CD4-positive, alpha-beta T cell treated with Interferon alpha-2 for 1 hour (primary cell): ENCODE measurements at regions not wholly inside any gene's neighbourhood (a gene's known extent, or its start where the extent isn't known, plus 50 kb on each side); places are given as distances from the start of the nearest gene placed in this dataset.

Source experiments
- DNase-seq, 2 donors: peaks; one replicate each; pipeline ENCODE4 v3.0.0-alpha.2; 2020 to 2022

GRCh38 chr14:82190742-82191141 lies 657.1 kb upstream of the SEL1L start:
- no peak for DNase-seq

GRCh38 chr14:82192387-82192786 lies 658.7 kb upstream of the SEL1L start:
- DNase-seq: no peak

- no peak for DNase-seq
These were observed 689.6 kb upstream of the SEL1L start for GRCh38 chr14:82223276-82223675.

- no peak for DNase-seq
These were observed 691.0 kb upstream of the SEL1L start for GRCh38 chr14:82224610-82225009.

GRCh38 chr14:82230748-82231147 lies 697.1 kb upstream of the SEL1L start:
- no peak for DNase-seq

- no peak for DNase-seq
These were observed 705.0 kb upstream of the SEL1L start for GRCh38 chr14:82238649-82239048.

- no peak for DNase-seq
These were observed 705.6 kb upstream of the SEL1L start for GRCh38 chr14:82239223-82239622.

- no peak for DNase-seq
These were observed 711.1 kb upstream of the SEL1L start for GRCh38 chr14:82244791-82245190.

- DNase-seq: no peak
These were observed 717.8 kb upstream of the SEL1L start for GRCh38 chr14:82251494-82251893.

- no peak for DNase-seq
These were observed 736.6 kb upstream of the SEL1L start for GRCh38 chr14:82270286-82270685.

- no peak for DNase-seq
These were observed 765.2 kb upstream of the SEL1L start for GRCh38 chr14:82298811-82299210.

- no peak for DNase-seq
These were observed 775.5 kb upstream of the SEL1L start for GRCh38 chr14:82309199-82309598.

- DNase-seq: no peak
These were observed 780.2 kb upstream of the SEL1L start for GRCh38 chr14:82313889-82314288.

- no peak for DNase-seq
These were observed 794.8 kb upstream of the SEL1L start for GRCh38 chr14:82328442-82328841.

- DNase-seq: no peak
These were observed 807.7 kb upstream of the SEL1L start for GRCh38 chr14:82341261-82341810.

- no peak for DNase-seq
These were observed 808.9 kb upstream of the SEL1L start for GRCh38 chr14:82342596-82342995.

GRCh38 chr14:82345184-82345583 lies 811.5 kb upstream of the SEL1L start:
- no peak for DNase-seq

- DNase-seq: no peak
These were observed 820.5 kb upstream of the SEL1L start for GRCh38 chr14:82354126-82354525.

GRCh38 chr14:82359201-82359600 lies 825.5 kb upstream of the SEL1L start:
- DNase-seq: no peak

GRCh38 chr14:82362452-82362851 lies 828.8 kb upstream of the SEL1L start:
- DNase-seq: no peak

- DNase-seq: no peak
These were observed 831.8 kb upstream of the SEL1L start for GRCh38 chr14:82365471-82365870.

GRCh38 chr14:82366803-82367202 lies 833.1 kb upstream of the SEL1L start:
- no peak for DNase-seq

GRCh38 chr14:82379291-82379690 lies 845.6 kb upstream of the SEL1L start:
- no peak for DNase-seq

GRCh38 chr14:82385048-82385447 lies 851.4 kb upstream of the SEL1L start:
- DNase-seq: no peak

- no peak for DNase-seq
These were observed 854.0 kb upstream of the SEL1L start for GRCh38 chr14:82387699-82388098.

- DNase-seq: no peak
These were observed 854.8 kb upstream of the SEL1L start for GRCh38 chr14:82388488-82388887.
